ENCODE measurements at regions not wholly inside any gene's neighbourhood (a gene's known extent, or its start where the extent isn't known, plus 50 kb on each side); places are given as distances from the start of the nearest gene placed in this dataset.

DNA sequence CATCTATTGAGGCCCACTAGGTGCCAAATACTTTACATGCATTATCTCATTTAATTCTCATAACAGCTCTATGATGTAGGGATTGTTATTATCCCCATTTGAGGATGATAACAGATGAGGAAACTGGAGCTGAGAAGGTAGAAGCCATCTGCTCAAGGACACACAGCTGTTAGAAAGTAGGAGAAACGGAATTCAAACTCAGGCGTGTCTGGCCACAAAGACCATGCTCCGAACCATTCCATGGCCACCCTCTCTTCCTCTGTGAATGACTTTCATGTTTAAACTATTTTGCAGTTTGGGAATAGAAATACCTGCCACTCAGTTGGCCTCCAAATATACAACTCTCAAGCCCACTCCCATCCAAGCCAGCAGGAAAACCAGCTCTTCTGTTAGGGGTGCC, 87.6 kb upstream of the ANKRD55 start:
- DNase-seq = no peak
- Mint-ChIP-seq H3K9me3 (no peaks in the 10 kb centered on the region), H3K27ac (peak overlapping the region; percentile 59), H3K4me1 (ENCODE audit: low read depth) (peaks cover 71% of the 10 kb centered on the region), H3K36me3 (no peaks in the 10 kb centered on the region), H3K4me3 (peak overlapping the region; percentile 59), H3K27me3 (no peaks in the 10 kb centered on the region)
- ChIA-PET POLR2A (interaction anchor here (1.1 kb wide), 1 partner anchor 9 kb away, joined by 4 read pairs; no protein-coding TSS in a partner anchor), CTCF (interaction anchor here (0.7 to 1.4 kb wide), 3 partner anchors 187 to 517 kb away, joined by 3 to 9 read pairs (median 5); no protein-coding TSS in a partner anchor)
- intact Hi-C loops (cut with micrococcal nuclease) = loop anchor here (1.0 to 10.0 kb wide), 3 partner anchors 7 to 226 kb away; no protein-coding TSS in a partner anchor

DNA sequence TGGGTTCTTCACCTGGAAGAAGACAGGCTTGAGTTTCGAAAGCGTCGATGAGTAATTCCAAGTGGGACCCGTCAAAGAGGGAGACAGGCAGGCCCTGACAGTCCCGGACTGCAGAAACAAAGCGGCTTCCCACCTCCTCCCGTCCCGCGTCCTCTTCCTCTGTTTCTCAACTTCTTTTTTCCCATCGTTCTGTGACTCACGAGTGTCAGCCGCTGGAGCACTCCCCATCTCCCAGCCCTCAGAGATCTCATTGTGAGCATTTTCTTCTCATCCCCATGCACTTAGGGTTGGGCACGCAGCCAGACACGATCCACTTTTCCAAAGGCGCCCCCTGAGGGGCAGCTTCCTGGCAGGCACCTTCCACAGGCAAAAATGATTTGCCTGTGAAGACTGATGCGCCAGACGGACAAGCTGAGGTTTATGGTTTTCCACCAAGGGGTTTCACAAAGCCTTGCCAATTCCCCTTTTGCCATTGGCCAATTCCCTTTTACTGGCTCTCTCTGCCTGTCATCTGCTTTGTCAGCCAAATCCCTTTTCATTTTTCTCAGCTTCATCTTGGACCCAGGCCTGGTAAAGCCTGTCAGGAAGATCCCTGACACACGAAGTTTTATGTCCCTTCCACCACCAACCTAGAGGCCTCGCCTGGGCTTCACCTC, 86.5 kb upstream of the ANKRD55 start:
- Mint-ChIP-seq H3K9me3 (no peaks in the 10 kb centered on the region), H3K4me3 (peak overlapping the region; percentile 59), H3K27ac (peak overlapping the region; percentile 20), H3K27me3 (no peaks in the 10 kb centered on the region), H3K36me3 (no peaks in the 10 kb centered on the region), H3K4me1 (ENCODE audit: low read depth) (peaks cover 64% of the 10 kb centered on the region)
- POLR2A ChIA-PET = no interaction called here
- no peak for DNase-seq
- CTCF ChIA-PET = no interaction called here
- intact Hi-C loops (cut with micrococcal nuclease) = loop anchor here (10.0 kb wide), 2 partner anchors 165 to 225 kb away; no protein-coding TSS in a partner anchor

DNA sequence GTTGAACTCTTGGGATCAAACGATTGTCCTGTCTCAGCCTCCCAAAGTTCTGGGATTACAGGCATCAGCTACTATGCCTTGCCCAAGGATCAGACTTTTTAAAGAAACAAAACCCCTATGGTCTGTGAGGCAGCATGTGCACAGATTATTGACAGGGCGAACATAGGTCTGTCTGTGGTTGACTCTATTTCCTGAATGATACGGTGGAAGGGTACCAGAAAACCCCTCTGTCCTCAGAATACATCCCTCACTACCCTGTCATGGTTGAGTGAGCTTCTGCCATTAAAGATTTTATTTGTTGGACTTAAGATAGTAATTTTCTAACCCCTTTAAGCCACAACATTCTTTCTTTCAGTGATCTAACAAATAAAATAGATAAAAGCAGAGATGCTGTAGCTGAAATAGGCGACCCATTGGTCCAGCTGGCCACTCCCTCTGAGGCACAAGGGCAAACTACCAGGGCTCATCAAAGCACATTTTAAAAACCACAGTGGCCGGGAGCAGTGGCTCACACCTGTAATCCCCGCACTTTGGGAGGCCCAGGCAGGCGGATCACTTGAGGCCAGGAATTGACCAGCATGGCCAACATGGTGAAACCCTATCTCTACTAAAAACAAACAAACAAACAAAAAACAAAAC, 84.9 kb upstream of the ANKRD55 start:
- CTCF ChIA-PET = interaction anchor here (2.1 kb wide), 1 partner anchor 10 kb away, joined by 4 read pairs; no protein-coding TSS in a partner anchor
- intact Hi-C loops (cut with micrococcal nuclease) = no loop called here
- Mint-ChIP-seq H3K27ac (no peak overlapping the region), H3K4me3 (no peak overlapping the region), H3K4me1 (ENCODE audit: low read depth) (peaks cover 66% of the 10 kb centered on the region), H3K27me3 (no peaks in the 10 kb centered on the region), H3K36me3 (no peaks in the 10 kb centered on the region), H3K9me3 (no peaks in the 10 kb centered on the region)
- DNase-seq = no peak
- POLR2A ChIA-PET = interaction anchor here (1.0 kb wide), 1 partner anchor 47 kb away, joined by 3 read pairs; no protein-coding TSS in a partner anchor

DNA sequence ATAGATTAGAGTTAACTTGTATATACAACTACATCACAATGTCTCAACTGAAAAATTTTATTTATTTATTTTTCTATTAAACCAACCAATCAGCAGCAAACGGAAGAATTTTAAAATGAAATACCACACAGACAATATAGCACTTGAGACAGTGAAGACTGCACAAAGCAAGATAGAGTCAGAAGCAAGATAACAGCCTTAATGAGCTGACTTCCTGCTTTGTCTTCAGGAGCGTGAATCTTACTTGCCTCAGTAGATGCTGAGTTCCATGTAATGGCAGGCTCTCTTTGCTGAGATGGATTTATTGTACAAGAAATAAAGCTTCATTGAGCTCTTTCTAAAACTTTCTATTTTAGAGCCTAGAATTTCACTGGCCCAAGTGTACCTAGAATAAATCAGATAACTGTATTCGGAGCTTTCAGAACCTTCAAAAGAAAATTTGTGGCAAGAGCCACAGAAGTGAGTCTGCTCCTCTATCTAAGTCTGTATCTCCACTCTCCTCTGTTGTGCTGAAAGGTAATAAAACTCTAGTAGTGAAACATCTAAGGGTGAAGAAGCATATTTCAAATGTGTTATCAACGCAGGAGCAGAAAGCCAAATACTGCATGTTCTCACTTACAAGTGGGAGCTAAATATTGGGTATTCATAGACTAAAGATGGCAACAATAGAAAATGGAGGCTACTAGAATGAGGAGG, 83.3 kb upstream of the ANKRD55 start:
- Mint-ChIP-seq H3K27ac (no peak overlapping the region), H3K9me3 (no peaks in the 10 kb centered on the region), H3K4me1 (ENCODE audit: low read depth) (peaks cover 68% of the 10 kb centered on the region), H3K4me3 (no peak overlapping the region), H3K36me3 (no peaks in the 10 kb centered on the region), H3K27me3 (no peaks in the 10 kb centered on the region)
- intact Hi-C loops (cut with micrococcal nuclease) = no loop called here
- ChIA-PET POLR2A (interaction anchor here (0.6 kb wide), 1 partner anchor 222 kb away, joined by 3 read pairs; no protein-coding TSS in a partner anchor), CTCF (interaction anchor here (0.7 to 1.7 kb wide), 3 partner anchors 12 to 522 kb away, joined by 3 to 6 read pairs (median 3); no protein-coding TSS in a partner anchor)
- no peak for DNase-seq

DNA sequence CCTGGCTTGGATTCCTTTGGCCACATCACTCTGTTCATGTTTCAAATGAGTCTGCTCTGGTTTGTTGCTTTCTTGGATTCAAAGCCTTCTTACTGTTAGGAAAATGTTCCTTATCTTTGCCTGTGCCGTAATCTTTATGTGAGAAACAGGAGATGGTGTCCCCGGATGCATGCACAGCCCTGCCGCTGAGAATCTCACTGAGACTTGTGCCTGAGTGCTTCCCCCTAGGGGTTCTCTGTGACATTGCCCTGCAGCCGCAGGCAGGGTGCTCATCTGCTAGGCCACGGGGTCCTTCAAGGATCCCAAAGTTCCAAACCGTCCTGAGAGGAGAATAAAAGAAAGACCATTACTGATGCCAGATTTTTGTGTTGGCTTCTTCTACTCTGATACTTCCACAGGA, 81.4 kb upstream of the ANKRD55 start:
- Mint-ChIP-seq H3K27ac (no peak overlapping the region), H3K9me3 (no peaks in the 10 kb centered on the region), H3K4me3 (no peak overlapping the region), H3K36me3 (no peaks in the 10 kb centered on the region), H3K4me1 (ENCODE audit: low read depth) (peaks cover 60% of the 10 kb centered on the region), H3K27me3 (no peaks in the 10 kb centered on the region)
- POLR2A ChIA-PET = no interaction called here
- no peak for DNase-seq
- intact Hi-C loops (cut with micrococcal nuclease) = no loop called here
- CTCF ChIA-PET = no interaction called here

DNA sequence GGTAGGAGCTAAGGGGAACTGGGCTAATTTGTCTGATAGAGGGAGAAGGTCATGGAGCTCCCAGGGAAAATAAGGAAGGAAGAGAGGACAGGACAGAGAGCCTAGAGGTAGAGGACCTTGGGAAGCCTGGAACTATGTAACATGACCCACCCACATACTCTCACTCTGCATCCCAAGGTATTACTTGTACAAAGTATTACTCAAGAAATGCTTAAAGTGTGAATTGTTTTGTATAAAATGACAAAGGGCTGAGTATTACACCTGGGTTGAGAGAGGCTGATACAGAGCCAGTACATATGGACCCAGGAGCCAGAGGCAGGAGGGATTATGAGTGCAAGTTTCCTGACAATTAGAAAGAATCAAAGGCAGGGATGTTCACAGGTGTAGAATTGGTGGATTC, 80.5 kb upstream of the ANKRD55 start:
- intact Hi-C loops (cut with micrococcal nuclease) = loop anchor here (1.0 kb wide), 2 partner anchors 8 to 16 kb away; no protein-coding TSS in a partner anchor
- H3K4me3 Mint-ChIP-seq = no peak overlapping the region
- ChIA-PET POLR2A (interaction anchor here (1.5 kb wide), 1 partner anchor 15 kb away, joined by 14 read pairs; no protein-coding TSS in a partner anchor), CTCF (no interaction called here)
- H3K9me3 Mint-ChIP-seq = no peaks in the 10 kb centered on the region
- H3K4me1 Mint-ChIP-seq (ENCODE audit: low read depth) = peaks cover 56% of the 10 kb centered on the region
- no peak for DNase-seq
- H3K27ac Mint-ChIP-seq = peak overlapping the region; percentile 14
- H3K27me3 Mint-ChIP-seq = no peaks in the 10 kb centered on the region
- no peaks in the 10 kb centered on the region for H3K36me3 Mint-ChIP-seq

DNA sequence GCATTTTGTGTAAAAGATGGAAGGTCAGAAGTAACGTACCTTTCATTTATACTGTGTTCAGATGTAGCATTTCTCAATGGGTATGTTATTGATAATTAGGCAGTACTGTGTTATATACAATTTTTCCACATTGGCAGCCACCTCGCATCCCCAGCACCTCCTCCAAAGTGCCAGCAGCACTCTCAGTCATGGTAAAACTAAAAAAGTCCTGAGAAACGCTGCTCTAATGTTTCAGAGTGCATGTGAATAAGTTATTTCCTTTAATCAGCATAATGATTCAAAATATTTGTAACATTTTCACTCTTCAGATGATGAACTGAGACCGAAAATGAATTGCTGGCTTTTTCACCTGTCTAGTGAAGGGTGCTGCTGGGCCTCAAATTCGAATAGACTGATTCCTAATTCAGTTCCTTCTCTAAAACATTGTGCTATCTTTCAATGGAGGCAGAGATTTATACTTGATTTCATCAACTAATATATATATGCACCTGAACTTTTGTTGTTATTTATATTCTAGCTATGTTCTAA, 79.9 kb upstream of the ANKRD55 start:
- DNase-seq = peak; percentile 40
- CTCF ChIA-PET = no interaction called here
- no peaks in the 10 kb centered on the region for H3K9me3 Mint-ChIP-seq

DNA sequence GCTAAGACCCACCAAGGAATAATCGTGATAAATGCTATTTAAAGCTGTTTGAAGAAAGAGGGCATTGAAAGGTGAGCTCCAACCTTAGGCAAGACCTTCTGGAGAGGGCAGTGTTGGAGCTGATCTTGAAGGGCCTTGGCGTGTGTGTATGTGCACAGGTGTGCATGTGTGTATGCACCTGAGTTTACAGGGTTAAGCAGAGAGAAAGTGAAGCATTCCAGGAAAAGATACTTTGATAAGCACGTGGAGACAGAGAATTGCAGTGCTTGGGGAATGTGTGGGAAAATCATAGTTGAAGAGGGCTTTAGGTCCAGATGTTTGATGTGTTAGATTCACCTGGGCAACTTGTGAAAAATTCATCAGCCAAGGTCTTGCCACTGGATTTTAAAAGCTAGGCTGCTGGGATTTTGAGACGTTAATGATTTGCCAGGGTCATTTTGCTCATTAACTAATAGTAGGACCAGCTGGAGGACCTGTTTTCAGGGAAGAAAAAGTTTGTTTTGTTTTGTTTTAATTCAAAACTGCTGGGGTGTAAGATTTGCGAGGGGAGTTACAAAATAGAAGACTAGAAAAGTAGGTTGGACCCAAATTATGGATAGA, 78.3 kb upstream of the ANKRD55 start:
- DNase-seq = no peak
- Mint-ChIP-seq H3K27ac (no peak overlapping the region), H3K4me3 (no peak overlapping the region), H3K36me3 (peaks cover 1% of the 10 kb centered on the region), H3K27me3 (no peaks in the 10 kb centered on the region), H3K9me3 (peaks cover 8% of the 10 kb centered on the region), H3K4me1 (ENCODE audit: low read depth) (peaks cover 41% of the 10 kb centered on the region)
- ChIA-PET POLR2A (interaction anchor here (2.3 kb wide), 1 partner anchor 18 kb away, joined by 14 read pairs; no protein-coding TSS in a partner anchor), CTCF (interaction anchor here (1.0 kb wide), 1 partner anchor 16 kb away, joined by 4 read pairs; no protein-coding TSS in a partner anchor)
- intact Hi-C loops (cut with micrococcal nuclease) = no loop called here

More for the DNA sequence above, 79.9 kb upstream of the ANKRD55 start:
- POLR2A ChIA-PET = interaction anchor here (1.5 to 2.3 kb wide), 2 partner anchors 15 to 16 kb away, joined by 14 read pairs; no protein-coding TSS in a partner anchor
- no peak overlapping the region for H3K4me3 Mint-ChIP-seq
- peaks cover 51% of the 10 kb centered on the region for H3K4me1 Mint-ChIP-seq (ENCODE audit: low read depth)
- no peaks in the 10 kb centered on the region for H3K27me3 Mint-ChIP-seq
- H3K36me3 Mint-ChIP-seq = no peaks in the 10 kb centered on the region
- intact Hi-C loops (cut with micrococcal nuclease) = loop anchor here (1.0 kb wide), 2 partner anchors 8 to 16 kb away; no protein-coding TSS in a partner anchor
- peak overlapping the region; percentile 50 for H3K27ac Mint-ChIP-seq

DNA sequence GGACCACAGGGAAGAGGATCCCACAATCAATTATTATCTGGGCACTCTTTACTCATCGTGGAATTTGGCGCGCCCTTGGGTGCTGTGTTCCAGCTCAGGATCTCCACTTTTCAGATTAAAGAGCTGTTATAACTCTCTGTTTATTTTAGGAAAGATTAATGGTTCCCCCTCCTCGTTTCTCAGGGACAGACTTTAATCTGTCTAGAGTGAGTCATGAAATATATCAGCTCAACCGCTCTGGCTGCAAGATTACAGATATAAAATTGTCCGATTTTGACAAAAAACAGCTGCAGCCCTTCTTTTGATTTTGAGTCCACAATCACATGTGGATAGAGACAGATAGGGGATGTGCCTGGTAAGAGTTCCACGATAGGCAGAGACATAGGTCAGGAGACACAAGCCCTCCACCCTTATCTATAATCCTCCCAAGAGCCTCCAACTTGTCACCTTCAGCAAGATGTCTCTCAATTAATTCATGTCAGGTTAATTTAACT, 77.6 kb upstream of the ANKRD55 start:
- intact Hi-C loops (cut with micrococcal nuclease) = no loop called here
- CTCF ChIA-PET = no interaction called here
- H3K9me3 Mint-ChIP-seq = peaks cover 14% of the 10 kb centered on the region

DNA sequence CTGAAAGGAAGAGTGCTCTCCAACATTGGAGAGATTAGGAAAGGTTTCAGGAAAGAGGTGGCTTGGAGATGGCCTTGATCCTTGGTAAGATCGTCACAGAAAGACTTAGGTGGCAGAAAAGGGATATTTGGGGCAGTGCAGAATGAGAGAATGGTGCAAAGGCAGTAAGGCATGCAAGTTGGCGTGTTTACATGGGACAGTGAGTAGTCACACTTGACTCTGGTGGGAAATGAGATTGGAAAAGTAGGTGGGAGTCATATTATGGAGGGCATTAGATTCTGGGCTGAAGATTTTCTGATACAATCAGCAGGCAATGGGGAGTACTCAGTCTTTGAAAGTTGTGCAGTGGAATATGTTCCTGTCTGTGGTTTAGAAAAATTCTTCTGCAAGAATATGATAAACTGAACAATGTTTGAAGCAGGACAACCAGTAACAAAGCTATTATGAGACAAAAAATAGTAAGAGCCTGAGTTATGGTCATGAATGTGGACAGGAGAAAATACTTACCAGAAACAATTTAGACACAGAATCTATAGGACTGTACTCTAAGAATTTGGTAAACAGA, 76.2 kb upstream of the ANKRD55 start:
- peaks cover 5% of the 10 kb centered on the region for H3K36me3 Mint-ChIP-seq
- peaks cover 37% of the 10 kb centered on the region for H3K4me1 Mint-ChIP-seq (ENCODE audit: low read depth)
- CTCF ChIA-PET = no interaction called here
- intact Hi-C loops (cut with micrococcal nuclease) = no loop called here
- no peaks in the 10 kb centered on the region for H3K27me3 Mint-ChIP-seq
- peaks cover 16% of the 10 kb centered on the region for H3K9me3 Mint-ChIP-seq
- no peak overlapping the region for H3K4me3 Mint-ChIP-seq
- H3K27ac Mint-ChIP-seq = no peak overlapping the region
- POLR2A ChIA-PET = no interaction called here
- no peak for DNase-seq

More for the DNA sequence above, 77.6 kb upstream of the ANKRD55 start:
- peaks cover 4% of the 10 kb centered on the region for H3K36me3 Mint-ChIP-seq
- H3K4me3 Mint-ChIP-seq = no peak overlapping the region
- POLR2A ChIA-PET = interaction anchor here (2.3 kb wide), 1 partner anchor 18 kb away, joined by 14 read pairs; no protein-coding TSS in a partner anchor
- H3K27me3 Mint-ChIP-seq = no peaks in the 10 kb centered on the region
- no peak overlapping the region for H3K27ac Mint-ChIP-seq
- DNase-seq = no peak
- peaks cover 38% of the 10 kb centered on the region for H3K4me1 Mint-ChIP-seq (ENCODE audit: low read depth)

DNA sequence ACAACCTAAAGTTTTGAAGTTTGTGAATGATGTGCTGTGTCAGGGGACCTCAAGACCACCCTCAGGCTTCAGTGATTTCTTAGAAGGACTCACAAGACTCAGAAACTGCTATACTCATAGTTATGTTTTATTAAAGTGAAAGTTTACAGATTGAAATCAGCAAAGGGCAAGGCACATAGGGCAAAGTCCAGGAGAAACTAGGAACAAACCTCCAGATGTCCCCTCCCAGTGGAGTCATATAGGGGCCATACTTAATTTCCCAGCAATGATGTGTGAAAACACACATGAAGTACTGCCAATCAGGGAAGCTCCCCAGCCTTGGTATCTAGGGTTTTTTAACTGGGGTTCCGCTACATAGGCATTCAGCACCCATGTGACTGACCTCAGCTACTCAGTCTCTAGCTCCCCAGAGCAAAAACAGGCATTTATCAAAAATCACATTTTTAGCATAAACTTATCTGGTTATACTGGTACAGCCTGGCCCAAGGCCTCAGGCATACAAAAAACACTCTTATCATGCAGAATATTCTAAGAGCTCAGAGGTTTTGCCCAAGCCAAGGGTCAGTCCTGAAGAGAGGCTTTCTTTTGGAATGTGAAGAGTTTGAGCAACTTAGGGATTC, 74.7 kb upstream of the ANKRD55 start:
- ChIA-PET CTCF (no interaction called here), POLR2A (no interaction called here)

More for the DNA sequence above, 74.7 kb upstream of the ANKRD55 start:
- intact Hi-C loops (cut with micrococcal nuclease) = no loop called here
- Mint-ChIP-seq H3K9me3 (peaks cover 16% of the 10 kb centered on the region), H3K27ac (no peak overlapping the region), H3K36me3 (peaks cover 5% of the 10 kb centered on the region), H3K27me3 (no peaks in the 10 kb centered on the region), H3K4me3 (no peak overlapping the region), H3K4me1 (ENCODE audit: low read depth) (peaks cover 24% of the 10 kb centered on the region)
- no peak for DNase-seq
